ENCODE measurements at regions not wholly inside any gene's neighbourhood (a gene's known extent, or its start where the extent isn't known, plus 50 kb on each side); places are given as distances from the start of the nearest gene placed in this dataset.

DNA sequence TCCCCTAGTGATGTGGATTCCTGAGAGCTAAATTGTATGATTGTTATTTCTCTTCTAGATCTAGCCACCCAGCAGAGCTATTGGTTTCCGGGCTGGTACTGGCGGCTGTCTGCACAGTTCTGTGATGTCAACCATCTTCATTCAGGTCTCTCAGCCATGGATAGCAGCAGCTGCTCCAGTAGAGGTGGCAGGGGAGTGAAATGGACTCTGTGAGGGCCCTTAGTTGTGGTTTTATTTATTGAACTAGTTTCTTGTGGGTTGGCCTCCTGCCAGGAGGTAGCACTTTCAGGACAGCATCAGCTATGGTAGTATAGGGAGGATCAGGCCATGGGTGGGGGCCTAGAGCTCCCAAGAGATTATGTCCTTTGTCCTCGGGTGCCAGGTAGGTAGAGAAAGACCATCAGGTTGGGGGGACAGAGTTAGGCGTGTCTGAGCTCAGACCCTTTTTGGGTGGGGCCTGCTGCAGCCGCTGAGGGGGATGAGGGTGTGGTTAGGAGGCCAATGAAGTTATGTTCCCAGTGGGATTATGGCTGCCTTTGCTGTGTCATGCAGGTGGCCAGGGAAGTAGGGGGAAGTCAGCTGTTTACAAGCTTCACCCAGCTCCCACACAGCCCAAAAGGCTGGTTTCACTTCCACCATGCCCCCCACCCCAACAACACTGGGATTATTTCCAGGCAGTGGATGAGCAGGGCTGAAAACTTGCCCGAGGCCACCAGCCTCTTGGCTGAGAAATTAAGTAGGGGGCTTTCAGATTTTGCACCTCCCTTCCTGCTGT is 55.1 kb upstream of the RGS4 start:
- no peak overlapping the region for H3K27ac Mint-ChIP-seq
- no peaks in the 10 kb centered on the region for H3K27me3 Mint-ChIP-seq (ENCODE audit: low read depth)
- intact Hi-C loops (cut with micrococcal nuclease), result no loop called here
- no peak for DNase-seq (ENCODE audit: low spot score)
- H3K4me3 Mint-ChIP-seq (ENCODE audit: low read depth), result no peak overlapping the region
- H3K4me1 Mint-ChIP-seq (ENCODE audit: low read depth), result no peaks in the 10 kb centered on the region
- H3K9me3 Mint-ChIP-seq, result no peaks in the 10 kb centered on the region
- H3K36me3 Mint-ChIP-seq (ENCODE audit: low read depth), result no peaks in the 10 kb centered on the region

DNA sequence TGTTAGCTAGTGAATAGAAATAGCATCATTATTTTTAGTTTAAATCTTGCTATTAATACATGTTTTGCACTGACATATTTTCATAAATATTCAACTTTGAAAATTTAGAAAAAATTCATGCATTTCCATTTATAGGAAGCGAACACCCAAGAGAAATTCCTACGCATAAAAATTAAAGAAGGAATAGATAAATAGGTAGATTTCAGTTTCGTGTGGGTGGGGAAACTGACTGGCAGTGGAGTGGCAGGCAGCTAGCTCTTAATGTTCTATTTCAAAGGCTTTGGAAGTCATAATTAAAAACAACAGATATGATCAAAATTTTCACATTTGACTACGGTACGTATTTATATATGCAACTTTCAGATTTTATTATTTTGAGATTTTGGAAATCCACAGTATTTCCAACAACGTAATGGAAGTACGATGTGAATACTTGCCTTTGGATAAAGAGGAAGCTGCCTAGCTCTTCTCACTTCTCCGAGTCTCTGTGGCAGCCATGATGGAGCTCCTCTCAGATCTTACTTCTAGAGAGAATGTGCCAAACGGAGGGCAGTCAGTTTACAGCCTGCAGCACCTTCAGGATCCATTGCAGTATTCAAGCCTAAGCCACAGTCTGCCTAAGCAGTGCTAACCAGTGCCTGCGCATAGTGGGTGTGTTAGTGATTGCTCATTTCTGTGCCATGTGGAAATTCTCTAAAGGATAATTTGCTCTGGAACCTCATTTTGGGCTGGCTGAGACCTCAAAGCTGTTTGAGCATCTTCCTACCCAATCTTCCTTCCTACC is 62.9 kb upstream of the RGS4 start:
- Mint-ChIP-seq H3K4me3 (ENCODE audit: low read depth) (no peak overlapping the region), H3K4me1 (ENCODE audit: low read depth) (no peaks in the 10 kb centered on the region), H3K36me3 (ENCODE audit: low read depth) (no peaks in the 10 kb centered on the region), H3K9me3 (no peaks in the 10 kb centered on the region), H3K27me3 (ENCODE audit: low read depth) (no peaks in the 10 kb centered on the region), H3K27ac (no peak overlapping the region)
- intact Hi-C loops (cut with micrococcal nuclease), result no loop called here
- DNase-seq (ENCODE audit: low spot score), result no peak

DNA sequence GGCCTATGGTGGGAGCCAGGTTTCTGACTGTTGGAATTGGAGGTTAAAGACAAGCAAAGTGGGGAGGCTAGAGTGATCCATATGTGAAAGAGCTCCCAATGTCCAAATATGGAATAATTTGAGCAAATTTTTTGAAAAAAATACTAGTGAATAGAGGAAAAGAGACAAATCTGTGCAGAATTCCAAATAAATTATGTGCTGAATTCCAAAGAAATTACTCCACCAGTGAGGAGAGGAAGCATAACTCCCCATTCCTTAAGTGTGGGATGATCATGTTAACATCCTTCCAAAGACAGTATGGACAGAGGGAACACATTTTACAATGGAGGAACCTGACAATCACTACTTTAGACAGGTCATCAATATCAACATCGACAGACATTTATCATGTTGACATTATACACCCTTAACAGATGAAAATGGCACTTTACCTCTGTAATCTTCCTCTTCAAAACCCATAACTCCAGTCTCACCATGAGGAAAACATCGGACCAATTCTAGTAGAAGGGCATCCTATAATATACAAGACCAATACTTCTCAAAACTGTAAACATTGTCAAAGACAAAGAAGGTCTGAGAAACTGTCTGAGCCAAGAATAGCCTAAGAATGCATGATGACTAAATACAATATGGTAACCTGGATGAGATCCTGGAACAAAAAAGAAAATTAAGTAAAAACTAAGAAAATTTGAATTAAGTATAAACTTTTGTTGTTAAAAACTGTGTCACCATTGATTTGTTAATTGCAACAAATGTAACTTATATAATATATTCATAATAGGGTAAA is 71.5 kb upstream of the RGS4 start:
- no peak for DNase-seq (ENCODE audit: low spot score)
- intact Hi-C loops (cut with micrococcal nuclease), result no loop called here
- Mint-ChIP-seq H3K9me3 (no peaks in the 10 kb centered on the region), H3K4me1 (ENCODE audit: low read depth) (no peaks in the 10 kb centered on the region), H3K36me3 (ENCODE audit: low read depth) (no peaks in the 10 kb centered on the region), H3K4me3 (ENCODE audit: low read depth) (no peak overlapping the region), H3K27me3 (ENCODE audit: low read depth) (peaks cover 1% of the 10 kb centered on the region), H3K27ac (no peak overlapping the region)

DNA sequence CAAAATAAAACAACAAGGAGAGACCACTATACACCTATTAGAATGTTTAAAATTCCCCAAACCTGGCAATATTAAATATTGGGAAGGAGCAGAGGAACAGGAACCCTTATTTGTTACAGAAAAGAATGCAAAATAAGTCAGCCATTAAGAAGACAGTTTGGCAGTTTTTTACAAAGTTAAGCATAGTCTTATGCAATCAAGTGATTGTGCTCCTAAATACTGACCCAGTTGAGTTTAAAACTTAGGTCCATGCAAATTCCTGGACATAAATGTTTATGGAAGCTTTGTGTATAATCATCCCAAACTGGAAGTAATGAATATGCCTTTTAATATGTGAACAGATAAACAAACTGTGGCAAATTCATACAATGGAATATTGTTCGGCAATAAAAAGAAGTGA is 72.9 kb upstream of the RGS4 start:
- no peaks in the 10 kb centered on the region for H3K4me1 Mint-ChIP-seq (ENCODE audit: low read depth)
- H3K9me3 Mint-ChIP-seq, result no peaks in the 10 kb centered on the region
- H3K27me3 Mint-ChIP-seq (ENCODE audit: low read depth), result peaks cover 1% of the 10 kb centered on the region
- intact Hi-C loops (cut with micrococcal nuclease), result no loop called here
- H3K36me3 Mint-ChIP-seq (ENCODE audit: low read depth), result no peaks in the 10 kb centered on the region
- no peak overlapping the region for H3K4me3 Mint-ChIP-seq (ENCODE audit: low read depth)
- no peak for DNase-seq (ENCODE audit: low spot score)
- no peak overlapping the region for H3K27ac Mint-ChIP-seq

DNA sequence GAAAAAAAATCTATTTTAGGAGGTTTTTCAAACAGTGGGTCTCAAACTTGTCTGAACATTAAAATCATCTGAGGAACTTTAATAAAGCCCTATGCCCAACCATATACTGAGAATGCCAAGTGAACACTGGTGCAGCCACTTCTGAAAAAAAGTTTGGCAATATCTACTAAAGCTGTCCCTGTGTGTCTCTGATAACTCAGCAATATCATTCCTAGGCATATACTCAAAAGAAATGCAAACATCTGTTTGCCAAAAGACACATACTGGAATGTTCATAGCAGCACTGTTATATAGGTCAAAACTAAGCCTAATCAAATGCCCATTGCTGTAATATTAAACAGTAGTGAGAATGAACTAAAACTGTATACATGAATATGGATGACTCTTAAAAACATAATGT is 74.2 kb upstream of the RGS4 start:
- H3K4me3 Mint-ChIP-seq (ENCODE audit: low read depth), result no peak overlapping the region
- no peaks in the 10 kb centered on the region for H3K9me3 Mint-ChIP-seq
- H3K4me1 Mint-ChIP-seq (ENCODE audit: low read depth), result no peaks in the 10 kb centered on the region
- intact Hi-C loops (cut with micrococcal nuclease), result no loop called here
- no peak for DNase-seq (ENCODE audit: low spot score)
- peaks cover 1% of the 10 kb centered on the region for H3K27me3 Mint-ChIP-seq (ENCODE audit: low read depth)
- H3K36me3 Mint-ChIP-seq (ENCODE audit: low read depth), result no peaks in the 10 kb centered on the region
- no peak overlapping the region for H3K27ac Mint-ChIP-seq

DNA sequence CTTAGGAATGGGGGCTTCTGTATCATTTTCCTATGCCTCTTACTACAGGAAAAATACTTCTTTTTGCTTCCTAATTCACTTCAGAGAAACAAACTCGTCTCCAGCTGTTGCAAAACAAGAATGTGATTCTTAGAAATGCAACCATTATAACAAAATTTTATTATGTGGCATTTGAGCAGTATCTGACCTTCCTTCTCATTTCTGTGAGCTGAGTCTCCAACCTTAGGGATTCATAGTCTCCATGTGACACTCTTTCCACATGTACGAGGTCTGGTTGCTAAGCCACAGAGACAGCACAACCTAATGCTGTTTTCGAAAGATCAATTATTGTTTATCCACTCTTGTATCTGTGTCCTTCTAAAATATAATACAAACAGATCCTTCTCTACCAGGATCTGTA is 75.3 kb upstream of the RGS4 start:
- Mint-ChIP-seq H3K4me1 (ENCODE audit: low read depth) (no peaks in the 10 kb centered on the region), H3K27me3 (ENCODE audit: low read depth) (peaks cover 1% of the 10 kb centered on the region), H3K9me3 (no peaks in the 10 kb centered on the region), H3K27ac (no peak overlapping the region), H3K36me3 (ENCODE audit: low read depth) (no peaks in the 10 kb centered on the region), H3K4me3 (ENCODE audit: low read depth) (no peak overlapping the region)
- no peak for DNase-seq (ENCODE audit: low spot score)
- intact Hi-C loops (cut with micrococcal nuclease), result no loop called here

DNA sequence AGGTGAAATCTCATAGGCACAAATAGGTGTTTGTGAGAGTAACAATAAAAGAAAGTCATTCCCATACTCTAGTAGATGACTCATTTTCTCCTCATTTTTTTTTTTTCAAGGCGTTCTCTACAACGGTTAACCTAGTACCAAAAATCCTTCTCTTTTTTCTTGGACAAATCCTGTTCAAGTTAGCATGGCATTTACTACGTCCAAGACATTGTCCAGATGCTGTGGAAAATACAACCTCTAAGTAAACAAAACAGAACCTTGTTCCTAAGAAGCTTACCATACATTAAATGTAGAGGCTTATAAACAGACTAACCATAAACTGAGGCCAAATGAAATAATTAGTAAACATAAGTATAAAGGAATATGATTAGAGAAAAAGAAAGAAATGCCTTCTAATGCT is 76.2 kb upstream of the RGS4 start:
- DNase-seq (ENCODE audit: low spot score), result no peak
- Mint-ChIP-seq H3K4me3 (ENCODE audit: low read depth) (no peak overlapping the region), H3K4me1 (ENCODE audit: low read depth) (no peaks in the 10 kb centered on the region), H3K9me3 (no peaks in the 10 kb centered on the region), H3K36me3 (ENCODE audit: low read depth) (no peaks in the 10 kb centered on the region), H3K27ac (no peak overlapping the region), H3K27me3 (ENCODE audit: low read depth) (no peaks in the 10 kb centered on the region)
- intact Hi-C loops (cut with micrococcal nuclease), result no loop called here

DNA sequence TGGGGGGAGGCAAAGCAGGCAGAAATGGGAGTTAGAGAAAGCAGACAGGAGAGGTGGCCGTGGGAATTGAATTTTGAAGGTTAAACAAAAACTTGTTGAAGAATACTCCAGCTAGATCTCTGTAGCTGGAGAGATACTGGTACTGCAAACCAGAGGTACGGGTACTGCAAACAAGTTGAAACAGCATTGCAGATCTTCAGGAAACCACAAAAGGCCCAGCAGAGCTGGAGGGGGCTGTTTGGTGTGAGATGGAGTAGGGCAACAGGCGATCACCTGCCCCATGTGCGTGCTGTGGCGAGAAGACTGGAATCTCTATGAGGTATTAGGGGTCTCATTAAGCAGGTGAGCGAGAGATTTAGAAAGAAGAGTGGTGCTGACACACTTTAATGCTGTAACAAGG is 77.7 kb upstream of the RGS4 start:
- H3K4me1 Mint-ChIP-seq (ENCODE audit: low read depth), result no peaks in the 10 kb centered on the region
- intact Hi-C loops (cut with micrococcal nuclease), result no loop called here
- H3K27ac Mint-ChIP-seq, result no peak overlapping the region
- no peaks in the 10 kb centered on the region for H3K36me3 Mint-ChIP-seq (ENCODE audit: low read depth)
- no peak overlapping the region for H3K4me3 Mint-ChIP-seq (ENCODE audit: low read depth)
- DNase-seq (ENCODE audit: low spot score), result no peak
- H3K9me3 Mint-ChIP-seq, result no peaks in the 10 kb centered on the region
- no peaks in the 10 kb centered on the region for H3K27me3 Mint-ChIP-seq (ENCODE audit: low read depth)

DNA sequence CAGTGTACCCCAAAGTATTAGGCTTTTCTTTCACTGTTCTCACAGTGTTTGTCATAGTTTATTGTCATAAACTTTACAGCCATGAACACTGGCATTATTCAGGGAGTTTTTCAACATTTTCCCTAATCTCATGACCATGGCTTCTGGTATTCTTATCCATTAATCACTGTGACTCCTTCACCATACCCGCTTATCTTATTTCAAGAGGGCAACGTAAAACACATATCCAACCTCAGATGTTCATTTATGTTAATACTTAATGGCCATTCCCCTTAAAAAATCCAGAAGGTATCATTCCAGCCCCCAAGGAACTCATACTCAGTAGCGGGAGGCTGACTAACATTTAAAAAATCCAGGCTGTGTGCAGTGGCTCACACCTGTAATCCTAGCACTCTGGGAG is 78.5 kb upstream of the RGS4 start:
- H3K4me3 Mint-ChIP-seq (ENCODE audit: low read depth), result no peak overlapping the region
- H3K9me3 Mint-ChIP-seq, result no peaks in the 10 kb centered on the region
- DNase-seq (ENCODE audit: low spot score), result no peak
- H3K4me1 Mint-ChIP-seq (ENCODE audit: low read depth), result no peaks in the 10 kb centered on the region
- no peaks in the 10 kb centered on the region for H3K27me3 Mint-ChIP-seq (ENCODE audit: low read depth)
- H3K27ac Mint-ChIP-seq, result no peak overlapping the region
- H3K36me3 Mint-ChIP-seq (ENCODE audit: low read depth), result no peaks in the 10 kb centered on the region
- intact Hi-C loops (cut with micrococcal nuclease), result no loop called here

DNA sequence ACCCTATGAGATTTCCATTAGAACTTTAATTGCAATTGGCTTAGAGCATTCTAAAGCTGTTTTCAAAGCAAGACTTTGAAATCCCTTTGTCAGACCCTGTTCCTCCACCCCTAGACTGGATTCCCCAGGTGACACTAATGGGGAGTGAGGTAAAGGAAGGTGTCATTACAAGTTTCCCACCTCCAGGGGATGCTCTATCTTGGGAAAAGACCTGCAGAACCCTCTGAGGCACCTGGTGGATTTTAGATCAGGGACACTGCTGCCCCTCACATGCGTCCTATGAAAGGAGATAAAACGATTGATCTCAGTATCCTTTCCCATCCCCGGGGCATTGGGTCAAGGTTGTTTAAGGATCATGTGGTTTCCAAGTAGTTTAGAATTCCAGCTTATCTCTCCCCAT is 80.3 kb upstream of the RGS4 start:
- Mint-ChIP-seq H3K36me3 (ENCODE audit: low read depth) (no peaks in the 10 kb centered on the region), H3K27me3 (ENCODE audit: low read depth) (no peaks in the 10 kb centered on the region), H3K4me3 (ENCODE audit: low read depth) (no peak overlapping the region), H3K4me1 (ENCODE audit: low read depth) (no peaks in the 10 kb centered on the region), H3K27ac (no peak overlapping the region), H3K9me3 (no peaks in the 10 kb centered on the region)
- DNase-seq (ENCODE audit: low spot score), result no peak
- intact Hi-C loops (cut with micrococcal nuclease), result no loop called here

DNA sequence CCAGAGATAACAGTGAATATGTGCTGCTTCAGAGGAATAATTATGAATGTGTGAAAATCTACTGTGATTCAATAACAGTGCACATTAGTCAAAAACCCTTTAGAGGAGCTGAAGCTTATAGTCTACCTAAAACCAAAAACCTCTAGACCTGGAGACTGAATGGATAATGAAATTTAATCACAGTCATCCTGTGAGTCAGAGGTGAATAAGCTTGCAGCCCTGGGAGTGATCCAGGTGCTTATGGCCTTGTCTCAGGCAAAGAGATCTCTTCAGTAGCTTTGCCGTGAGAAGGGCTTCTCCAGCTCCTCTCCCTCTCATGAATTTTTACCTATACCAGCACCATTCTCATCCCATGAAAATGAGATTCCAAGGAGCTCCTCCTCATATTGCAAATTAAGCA is 81.3 kb upstream of the RGS4 start:
- no peaks in the 10 kb centered on the region for H3K36me3 Mint-ChIP-seq (ENCODE audit: low read depth)
- H3K4me3 Mint-ChIP-seq (ENCODE audit: low read depth), result no peak overlapping the region
- no peak for DNase-seq (ENCODE audit: low spot score)
- no peaks in the 10 kb centered on the region for H3K9me3 Mint-ChIP-seq
- no peak overlapping the region for H3K27ac Mint-ChIP-seq
- H3K4me1 Mint-ChIP-seq (ENCODE audit: low read depth), result no peaks in the 10 kb centered on the region
- intact Hi-C loops (cut with micrococcal nuclease), result no loop called here
- no peaks in the 10 kb centered on the region for H3K27me3 Mint-ChIP-seq (ENCODE audit: low read depth)

DNA sequence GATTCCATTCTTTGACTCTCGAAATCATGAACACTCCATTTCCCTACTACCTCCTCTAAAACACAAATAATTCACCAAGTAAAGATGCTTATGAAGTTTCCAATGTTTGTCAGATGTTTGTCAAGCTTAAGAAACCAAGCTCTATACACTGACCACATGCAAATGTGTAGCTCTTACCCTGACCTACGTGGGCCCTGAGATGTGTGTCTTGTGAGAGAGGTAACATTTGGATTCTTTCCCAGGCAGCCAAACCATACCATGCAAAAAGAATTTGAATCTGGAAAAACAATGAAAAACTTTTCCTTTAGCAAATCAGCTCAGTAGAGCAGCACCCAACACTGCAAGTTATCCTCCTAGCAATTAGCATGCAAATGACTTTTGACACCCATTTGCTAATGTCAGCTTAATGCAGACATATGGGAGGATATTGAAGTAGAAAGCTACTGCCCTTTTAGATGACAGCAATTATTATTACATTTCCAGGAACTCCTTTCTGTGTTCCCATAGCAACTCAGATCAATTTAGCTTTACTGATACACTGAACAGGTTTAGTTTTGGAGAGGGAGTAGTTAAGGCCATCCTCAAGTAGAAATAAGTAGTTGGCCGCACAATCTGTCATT is 83.2 kb upstream of the RGS4 start:
- intact Hi-C loops (cut with micrococcal nuclease), result no loop called here
- no peak overlapping the region for H3K4me3 Mint-ChIP-seq (ENCODE audit: low read depth)
- H3K4me1 Mint-ChIP-seq (ENCODE audit: low read depth), result no peaks in the 10 kb centered on the region
- no peaks in the 10 kb centered on the region for H3K9me3 Mint-ChIP-seq
- H3K36me3 Mint-ChIP-seq (ENCODE audit: low read depth), result no peaks in the 10 kb centered on the region
- H3K27ac Mint-ChIP-seq, result no peak overlapping the region
- no peak for DNase-seq (ENCODE audit: low spot score)
- H3K27me3 Mint-ChIP-seq (ENCODE audit: low read depth), result peaks cover 3% of the 10 kb centered on the region

DNA sequence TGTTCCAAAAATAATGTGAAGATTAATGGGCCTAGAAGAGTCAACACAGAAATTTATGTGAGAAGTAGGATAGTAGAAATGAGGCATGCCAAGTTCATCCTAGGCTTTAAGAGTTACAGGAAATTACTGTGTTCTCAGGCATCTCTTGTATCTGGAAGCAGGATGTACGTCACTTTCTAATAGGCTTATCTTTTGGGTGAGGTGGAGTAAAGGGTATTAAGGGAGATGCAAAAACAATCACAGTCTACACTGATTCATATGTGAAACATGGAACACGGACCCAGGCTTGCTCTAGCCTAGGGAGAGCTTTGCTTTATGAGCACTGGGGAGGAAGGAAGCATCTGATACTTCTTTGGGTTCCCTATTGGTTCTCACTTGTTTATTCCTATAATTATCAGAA is 84.5 kb upstream of the RGS4 start:
- intact Hi-C loops (cut with micrococcal nuclease), result no loop called here
- DNase-seq (ENCODE audit: low spot score), result no peak
- Mint-ChIP-seq H3K4me3 (ENCODE audit: low read depth) (no peak overlapping the region), H3K9me3 (no peaks in the 10 kb centered on the region), H3K27ac (no peak overlapping the region), H3K36me3 (ENCODE audit: low read depth) (no peaks in the 10 kb centered on the region), H3K27me3 (ENCODE audit: low read depth) (peaks cover 3% of the 10 kb centered on the region), H3K4me1 (ENCODE audit: low read depth) (no peaks in the 10 kb centered on the region)

Measured in activated T-helper 2 cell treated with anti-CD3 and anti-CD28 coated beads, Interferon-gamma antibody, Interleukin-2, Interleukin-4, amounts not matched to agents 10 μg/mL and 5 μg/mL and 100 μg/mL, durations not matched to agents 14 hours and 24 hours and 36 hours (primary cell).